SK-N-SH (cell line): ENCODE measurements at regions not wholly inside any gene's neighbourhood (a gene's known extent, or its start where the extent isn't known, plus 50 kb on each side); places are given as distances from the start of the nearest gene placed in this dataset.

Source experiments
- CTCF ChIA-PET: fragments of 300-600, 350-600 bp; formaldehyde crosslinking; extraction: SDS; loops from one replicate; lab custom pipeline; 2021; lab: Yijun Ruan, JAX
- POLR2A ChIA-PET: fragments of 350-600 bp; sonication (Branson Sonifier 250); formaldehyde crosslinking; extraction: SDS; loops from one replicate; lab custom pipeline; 2020; ENCODE audit warnings: antibody characterized with exemption, inconsistent platforms; lab: Yijun Ruan, JAX
- DNase-seq: peaks from one replicate; pipeline ENCODE4 v3.0.0; 2012
- H2AFZ ChIP-seq: fragments of 200-600 bp; sonication (generic); 2 replicates; pipeline ENCODE4 v1.8.1; 2016; ENCODE audit warnings: antibody characterized with exemption, mild to moderate bottlenecking, low read depth
- H3F3A ChIP-seq: fragments of 200-600 bp; sonication (generic); replicated peaks from 2 replicates; pipeline ENCODE3; 2016; ENCODE audit warnings: antibody characterized with exemption, mild to moderate bottlenecking; ENCODE audit not compliant: insufficient read depth
- H3K27ac ChIP-seq, 2 experiments: fragments of 200-500 bp in 1 of 2; fragments of 200-600 bp in 1 of 2; sonication (Bioruptor generic) in 1 of 2; sonication (generic), shearing (Covaris generic) in 1 of 2; 2 replicates each; pipeline versions ENCODE4 v1.5.1 to v1.6.1; 2014 to 2016; ENCODE audit warnings: low read depth in 2 of 2, inconsistent platforms in 1 of 2, low read length in 1 of 2, mild to moderate bottlenecking in 1 of 2, mixed read lengths in 1 of 2
- H3K27me3 ChIP-seq: fragments of 200-600 bp; sonication (generic), shearing (Covaris generic); 2 replicates; pipeline ENCODE4 v1.6.1; 2016; ENCODE audit warnings: mixed run types; ENCODE audit not compliant: insufficient read depth
- H3K36me3 ChIP-seq, 2 experiments: fragments of 200-500 bp in 1 of 2; fragments of 200-600 bp in 1 of 2; sonication (Bioruptor generic) in 1 of 2; sonication (generic) in 1 of 2; replicated peaks in 1 of 2; 2 replicates each; pipeline versions ENCODE3 to v1.5.1; 2014 to 2016; ENCODE audit warnings: low read length in 1 of 2, mild to moderate bottlenecking in 1 of 2; ENCODE audit not compliant: insufficient read depth in 2 of 2, control insufficient read depth in 1 of 2
- H3K4me1 ChIP-seq, 2 experiments: fragments of 200-500 bp in 1 of 2; fragments of 200-600 bp in 1 of 2; sonication (Bioruptor generic) in 1 of 2; sonication (generic), shearing (Covaris generic) in 1 of 2; 2 replicates each; pipeline versions ENCODE4 v1.5.1 to v1.6.1; 2014 to 2016; ENCODE audit warnings: low read depth in 1 of 2, low read length in 1 of 2, mixed run types in 1 of 2; ENCODE audit not compliant: insufficient read depth in 2 of 2, control insufficient read depth in 1 of 2
- H3K4me2 ChIP-seq: fragments of 200-600 bp; sonication (generic), shearing (Covaris generic); 2 replicates; pipeline ENCODE4 v1.6.1; 2017; ENCODE audit warnings: mixed run types
- H3K4me3 ChIP-seq, 2 experiments: fragments of 200-500 bp in 1 of 2; fragments of 200-600 bp in 1 of 2; sonication (Bioruptor generic) in 1 of 2; sonication (generic), shearing (Covaris generic) in 1 of 2; 2 replicates each; pipeline versions ENCODE4 v1.5.1 to v1.8.1; 2014 to 2016; ENCODE audit warnings: low read depth in 2 of 2, inconsistent platforms in 1 of 2, low read length in 1 of 2, mild to moderate bottlenecking in 1 of 2, mixed read lengths in 1 of 2, moderate library complexity in 1 of 2
- H3K79me2 ChIP-seq: fragments of 200-600 bp; sonication (generic); 2 replicates; pipeline ENCODE4 v1.8.1; 2017; ENCODE audit warnings: mild to moderate bottlenecking; ENCODE audit not compliant: insufficient read depth
- H3K9ac ChIP-seq: fragments of 200-600 bp; sonication (generic); 2 replicates; pipeline ENCODE4 v1.6.1; 2017; ENCODE audit warnings: mixed run types
- H3K9me2 ChIP-seq: fragments of 200-600 bp; sonication (generic); 2 replicates; pipeline ENCODE4 v1.6.1; 2017; ENCODE audit warnings: mixed run types
- H3K9me3 ChIP-seq: fragments of 200-600 bp; sonication (generic); 2 replicates; pipeline ENCODE4 v1.6.1; 2017; ENCODE audit warnings: mixed run types, mild to moderate bottlenecking, moderate library complexity
- H4K20me1 ChIP-seq: fragments of 200-600 bp; sonication (generic); 2 replicates; pipeline ENCODE4 v1.6.1; 2017; ENCODE audit warnings: mild to moderate bottlenecking, mixed run types; ENCODE audit not compliant: insufficient read depth
- CHD2 ChIP-seq: fragments of 150-350 bp; IDR thresholded peaks from 2 replicates; pipeline ENCODE4 v1.6.1; 2018; ENCODE audit warnings: low read length; ENCODE audit not compliant: partially characterized antibody
- ELF1 ChIP-seq: IDR thresholded peaks from 2 replicates; pipeline ENCODE4 v1.4.0; 2012
- EZH2phosphoT487 ChIP-seq: fragments of 200-600 bp; sonication (generic); IDR thresholded peaks from 2 replicates; pipeline ENCODE4 v1.6.1; 2017; ENCODE audit warnings: low read depth, mixed run types, mild to moderate bottlenecking, antibody characterized with exemption, moderate library complexity, borderline replicate concordance
- FOSL2 ChIP-seq: IDR thresholded peaks from 2 replicates; pipeline ENCODE4 v1.4.0; 2012; ENCODE audit warnings: low read depth, mild to moderate bottlenecking, moderate library complexity, borderline replicate concordance
- FOXJ3 ChIP-seq: sonication (generic); formaldehyde crosslinking; IDR thresholded peaks from 2 replicates; pipeline ENCODE4 v1.5.1; 2020; ENCODE audit warnings: mild to moderate bottlenecking, missing genetic modification reagents
- FOXM1 ChIP-seq: IDR thresholded peaks from 2 replicates; pipeline ENCODE4 v1.4.0; 2012; ENCODE audit warnings: low read depth, mild to moderate bottlenecking
- IRF3 ChIP-seq: fragments of 150-350 bp; IDR thresholded peaks from 2 replicates; pipeline ENCODE4 v1.6.1; 2016; ENCODE audit warnings: mild to moderate bottlenecking, low read depth, low read length
- MEF2A ChIP-seq: IDR thresholded peaks from 2 replicates; pipeline ENCODE4 v1.4.0; 2012; ENCODE audit warnings: low read depth, borderline replicate concordance
- NRF1 ChIP-seq: IDR thresholded peaks from 2 replicates; pipeline ENCODE4 v1.6.1; 2012; ENCODE audit warnings: low read depth, mild to moderate bottlenecking, low read length
- PBX3 ChIP-seq: IDR thresholded peaks from 2 replicates; pipeline ENCODE4; 2012
- RFX5 ChIP-seq: IDR thresholded peaks from 2 replicates; pipeline ENCODE4 v1.6.1; 2012; ENCODE audit warnings: mild to moderate bottlenecking, improper control_type of control experiment, low read length
- SMC3 ChIP-seq: IDR thresholded peaks from 2 replicates; pipeline ENCODE4 v1.6.1; 2012; ENCODE audit warnings: low read depth, low read length, improper control_type of control experiment
- USF1 ChIP-seq: IDR thresholded peaks from 2 replicates; pipeline ENCODE4 v1.4.0; 2012; ENCODE audit warnings: low read depth, borderline replicate concordance
- USF2 ChIP-seq: fragments of 150-350 bp; IDR thresholded peaks from 2 replicates; pipeline ENCODE4 v1.6.1; 2017; ENCODE audit warnings: antibody characterized with exemption, low read length, low read depth, borderline replicate concordance
- YY1 ChIP-seq: IDR thresholded peaks from 2 replicates; pipeline ENCODE4 v1.4.0; 2012; ENCODE audit warnings: low read depth, mild to moderate bottlenecking
- ZBTB33 ChIP-seq: IDR thresholded peaks from 2 replicates; pipeline ENCODE4 v1.4.0; 2012; ENCODE audit warnings: low read depth, borderline replicate concordance

- Histone ChIP-seq H3K4me3 (no peak overlapping the region), H2AFZ (no peak overlapping the region), H3K4me1 (no peaks in the 10 kb centered on the region), H3K9me2 (no peaks in the 10 kb centered on the region), H3K9ac (no peak overlapping the region), H3K27ac (no peak overlapping the region), H3K9me3 (no peaks in the 10 kb centered on the region), H4K20me1 (no peaks in the 10 kb centered on the region), H3K27me3 (no peaks in the 10 kb centered on the region), H3K79me2 (no peaks in the 10 kb centered on the region), H3K36me3 (no peaks in the 10 kb centered on the region), H3F3A (no peaks in the 10 kb centered on the region), H3K4me2 (no peak overlapping the region)
- DNase-seq, result no peak
- CTCF ChIA-PET, result no interaction called here
- POLR2A ChIA-PET, result no interaction called here
- TF ChIP-seq MEF2A (no peak), FOXJ3 (CRISPR knock-in tag) (no peak), EZH2phosphoT487 (no peak), ELF1 (no peak), FOXM1 (no peak), USF2 (no peak), CHD2 (no peak), YY1 (no peak), ZBTB33 (no peak), RFX5 (no peak), SMC3 (no peak), NRF1 (no peak), IRF3 (no peak), USF1 (no peak), FOSL2 (no peak), PBX3 (no peak)
Observed at GRCh38 chr16:80300876-80301275, 239.9 kb upstream of the DYNLRB2 start.
